ENCODE measurements at regions not wholly inside any gene's neighbourhood (a gene's known extent, or its start where the extent isn't known, plus 50 kb on each side); places are given as distances from the start of the nearest gene placed in this dataset.

- no peaks in the 10 kb centered on the region for H3K4me1 ChIP-seq (ENCODE audit: insufficient read depth, low read length, severe bottlenecking)
- H3K4me2 ChIP-seq (ENCODE audit: low read length): no peak overlapping the region
- H3K4me3 ChIP-seq (ENCODE audit: low read depth, low read length, poor library complexity, severe bottlenecking): no peak overlapping the region
- H2AFZ ChIP-seq (ENCODE audit: low read length): no peak overlapping the region
- no peaks in the 10 kb centered on the region for H4K20me1 ChIP-seq (ENCODE audit: insufficient read depth, low read length)
- no peaks in the 10 kb centered on the region for H3K36me3 ChIP-seq (ENCODE audit: insufficient read depth, low read length)
- no peaks in the 10 kb centered on the region for H3F3A ChIP-seq (ENCODE audit: insufficient read depth, low read length)
- no peak overlapping the region for H3K27ac ChIP-seq (ENCODE audit: low read depth, low read length, poor library complexity, severe bottlenecking)
- no peaks in the 10 kb centered on the region for H3K79me2 ChIP-seq (ENCODE audit: insufficient read depth, low read length)
- no peaks in the 10 kb centered on the region for H3K9me3 ChIP-seq (ENCODE audit: low read length)
- no peaks in the 10 kb centered on the region for H3K27me3 ChIP-seq (ENCODE audit: insufficient read depth, low read length)
- TF ChIP-seq, protein P1, sequence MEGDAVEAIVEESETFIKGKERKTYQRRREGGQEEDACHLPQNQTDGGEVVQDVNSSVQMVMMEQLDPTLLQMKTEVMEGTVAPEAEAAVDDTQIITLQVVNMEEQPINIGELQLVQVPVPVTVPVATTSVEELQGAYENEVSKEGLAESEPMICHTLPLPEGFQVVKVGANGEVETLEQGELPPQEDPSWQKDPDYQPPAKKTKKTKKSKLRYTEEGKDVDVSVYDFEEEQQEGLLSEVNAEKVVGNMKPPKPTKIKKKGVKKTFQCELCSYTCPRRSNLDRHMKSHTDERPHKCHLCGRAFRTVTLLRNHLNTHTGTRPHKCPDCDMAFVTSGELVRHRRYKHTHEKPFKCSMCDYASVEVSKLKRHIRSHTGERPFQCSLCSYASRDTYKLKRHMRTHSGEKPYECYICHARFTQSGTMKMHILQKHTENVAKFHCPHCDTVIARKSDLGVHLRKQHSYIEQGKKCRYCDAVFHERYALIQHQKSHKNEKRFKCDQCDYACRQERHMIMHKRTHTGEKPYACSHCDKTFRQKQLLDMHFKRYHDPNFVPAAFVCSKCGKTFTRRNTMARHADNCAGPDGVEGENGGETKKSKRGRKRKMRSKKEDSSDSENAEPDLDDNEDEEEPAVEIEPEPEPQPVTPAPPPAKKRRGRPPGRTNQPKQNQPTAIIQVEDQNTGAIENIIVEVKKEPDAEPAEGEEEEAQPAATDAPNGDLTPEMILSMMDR (IDR thresholded peaks at IDR 0.05; ENCODE audit: low read length): no peak
- no peak for TF ChIP-seq EZH2 (IDR thresholded peaks at IDR 0.05; ENCODE audit: borderline replicate concordance, low read length)
- H3K9me2 ChIP-seq (ENCODE audit: low read depth, low read length): no peaks in the 10 kb centered on the region
- H3K9ac ChIP-seq (ENCODE audit: low read length): no peak overlapping the region
These were observed 97.1 kb downstream of the TEX51 start for GRCh38 chr2:126995621-126996377.

GRCh38 chr2:126996378-126996699, 97.6 kb downstream of the TEX51 start:
- H3K9me2 ChIP-seq (ENCODE audit: low read depth, low read length): no peaks in the 10 kb centered on the region
- H3K27me3 ChIP-seq (ENCODE audit: insufficient read depth, low read length): no peaks in the 10 kb centered on the region

More at GRCh38 chr2:126996378-126996699, 97.6 kb downstream of the TEX51 start:
- Histone ChIP-seq H3K79me2 (ENCODE audit: insufficient read depth, low read length) (no peaks in the 10 kb centered on the region), H2AFZ (ENCODE audit: low read length) (no peak overlapping the region), H3K4me1 (ENCODE audit: insufficient read depth, low read length, severe bottlenecking) (no peaks in the 10 kb centered on the region), H3K4me2 (ENCODE audit: low read length) (no peak overlapping the region), H3K9me3 (ENCODE audit: low read length) (no peaks in the 10 kb centered on the region), H4K20me1 (ENCODE audit: insufficient read depth, low read length) (no peaks in the 10 kb centered on the region), H3K4me3 (ENCODE audit: low read depth, low read length, poor library complexity, severe bottlenecking) (no peak overlapping the region), H3K36me3 (ENCODE audit: insufficient read depth, low read length) (no peaks in the 10 kb centered on the region), H3F3A (ENCODE audit: insufficient read depth, low read length) (no peaks in the 10 kb centered on the region), H3K27ac (ENCODE audit: low read depth, low read length, poor library complexity, severe bottlenecking) (no peak overlapping the region), H3K9ac (ENCODE audit: low read length) (no peak overlapping the region)
- no peak for TF ChIP-seq EZH2 (IDR thresholded peaks at IDR 0.05; ENCODE audit: borderline replicate concordance, low read length)
- TF ChIP-seq, protein P1 (IDR thresholded peaks at IDR 0.05; ENCODE audit: low read length): no peak
